ENCODE measurements at regions not wholly inside any gene's neighbourhood (a gene's known extent, or its start where the extent isn't known, plus 50 kb on each side); places are given as distances from the start of the nearest gene placed in this dataset.

DNA sequence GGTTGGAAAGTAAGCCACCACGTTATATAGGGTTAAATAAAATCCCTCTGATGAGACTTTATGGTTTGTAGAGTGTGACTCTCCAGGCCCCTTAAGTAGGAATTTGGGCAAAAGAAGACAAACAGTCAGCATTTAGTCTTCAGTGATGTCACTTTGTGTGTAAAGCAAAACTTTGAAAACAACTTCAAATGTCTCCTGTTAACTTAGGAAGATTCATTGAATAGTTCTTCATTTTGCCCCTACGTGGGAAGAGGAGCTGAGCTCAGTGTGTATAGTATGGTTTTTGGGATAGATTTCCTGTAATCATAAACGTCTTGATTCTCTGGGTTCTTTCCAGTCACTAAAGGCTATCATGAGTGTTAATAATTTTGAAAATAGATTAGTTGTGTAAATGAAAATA lies 101.3 kb downstream of the GADD45G start:
- H3K4me1 ChIP-seq = no peaks in the 10 kb centered on the region
- 38 to 69% methylated on average over 3 of the region's 3 CpGs for WGBS, 2 donors (ENCODE audit: low coverage in 1 of 2)
- TF ChIP-seq POLR2AphosphoS5 (IDR thresholded peaks at IDR 0.05) = no peak
- TF ChIP-seq CTCF (IDR thresholded peaks at IDR 0.05) = no peak
- no peak for TF ChIP-seq POLR2A (IDR thresholded peaks at IDR 0.05)
- TF ChIP-seq EP300 (IDR thresholded peaks at IDR 0.05) = no peak
- no peaks in the 10 kb centered on the region for H3K36me3 ChIP-seq
- no peaks in the 10 kb centered on the region for H3K9me3 ChIP-seq
- no peak overlapping the region for H3K4me3 ChIP-seq
- ATAC-seq = no peak
- H3K27me3 ChIP-seq = no peaks in the 10 kb centered on the region
- H3K27ac ChIP-seq = no peak overlapping the region

GRCh38 chr9:89706731-89707191 lies 101.9 kb downstream of the GADD45G start:
- Histone ChIP-seq H3K27me3 (no peaks in the 10 kb centered on the region), H3K9me3 (no peaks in the 10 kb centered on the region), H3K4me1 (no peaks in the 10 kb centered on the region), H3K36me3 (no peaks in the 10 kb centered on the region), H3K4me3 (no peak overlapping the region), H3K27ac (no peak overlapping the region)
- no peak for ATAC-seq
- 29 to 57% methylated on average over 2 to 3 of the region's 5 CpGs for WGBS, 2 donors (ENCODE audit: low coverage in 1 of 2)
- no peak for TF ChIP-seq CTCF (IDR thresholded peaks at IDR 0.05)
- no peak for TF ChIP-seq EP300 (IDR thresholded peaks at IDR 0.05)
- no peak for TF ChIP-seq POLR2A (IDR thresholded peaks at IDR 0.05)
- TF ChIP-seq POLR2AphosphoS5 (IDR thresholded peaks at IDR 0.05) = no peak

GRCh38 chr9:89710697-89711096 lies 105.9 kb downstream of the GADD45G start:
- H3K4me3 ChIP-seq = no peak overlapping the region
- peaks cover 0 to 11% (median 0%) of the 10 kb centered on the region in 3 donors for H3K4me1 ChIP-seq
- TF ChIP-seq EP300 (IDR thresholded peaks at IDR 0.05) = no peak
- TF ChIP-seq POLR2AphosphoS5 (IDR thresholded peaks at IDR 0.05) = peak; percentile 59
- TF ChIP-seq CTCF (IDR thresholded peaks at IDR 0.05) = no peak
- peak; percentile 48 for ATAC-seq
- no peaks in the 10 kb centered on the region for H3K27me3 ChIP-seq
- H3K36me3 ChIP-seq = no peaks in the 10 kb centered on the region
- H3K27ac ChIP-seq = no peak overlapping the region
- 54 to 65% methylated on average over 4 to 5 of the region's 6 CpGs for WGBS, 2 donors (ENCODE audit: low coverage in 1 of 2)
- H3K9me3 ChIP-seq = no peaks in the 10 kb centered on the region

DNA sequence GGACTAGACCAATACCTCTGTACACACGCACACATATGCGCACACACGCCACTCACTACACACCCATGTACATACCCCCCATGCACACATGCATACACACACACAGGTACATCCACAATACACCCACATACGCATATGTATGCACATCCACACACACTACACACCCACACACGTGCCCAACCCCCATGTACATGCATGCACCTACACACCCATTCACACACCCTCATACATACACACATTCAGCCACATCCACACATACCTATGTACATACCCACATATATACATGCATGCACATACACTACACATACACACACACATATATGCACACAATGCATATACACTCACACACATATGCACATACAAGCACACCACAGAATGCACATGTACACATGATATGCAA lies 107.1 kb downstream of the GADD45G start:
- no peaks in the 10 kb centered on the region for H3K27me3 ChIP-seq
- WGBS, 2 donors (ENCODE audit: low coverage in 1 of 2) = 0 to 40% methylated on average over 2 to 5 of the region's 5 CpGs
- H3K9me3 ChIP-seq = no peaks in the 10 kb centered on the region
- no peak for TF ChIP-seq CTCF (IDR thresholded peaks at IDR 0.05)
- no peak for TF ChIP-seq POLR2A (IDR thresholded peaks at IDR 0.05)
- TF ChIP-seq EP300 (IDR thresholded peaks at IDR 0.05) = no peak
- no peak for TF ChIP-seq POLR2AphosphoS5 (IDR thresholded peaks at IDR 0.05)
- no peaks in the 10 kb centered on the region for H3K36me3 ChIP-seq
- ATAC-seq = no peak
- H3K4me3 ChIP-seq = no peak overlapping the region
- H3K4me1 ChIP-seq = peaks cover 0 to 11% (median 0%) of the 10 kb centered on the region in 3 donors
- no peak overlapping the region for H3K27ac ChIP-seq

DNA sequence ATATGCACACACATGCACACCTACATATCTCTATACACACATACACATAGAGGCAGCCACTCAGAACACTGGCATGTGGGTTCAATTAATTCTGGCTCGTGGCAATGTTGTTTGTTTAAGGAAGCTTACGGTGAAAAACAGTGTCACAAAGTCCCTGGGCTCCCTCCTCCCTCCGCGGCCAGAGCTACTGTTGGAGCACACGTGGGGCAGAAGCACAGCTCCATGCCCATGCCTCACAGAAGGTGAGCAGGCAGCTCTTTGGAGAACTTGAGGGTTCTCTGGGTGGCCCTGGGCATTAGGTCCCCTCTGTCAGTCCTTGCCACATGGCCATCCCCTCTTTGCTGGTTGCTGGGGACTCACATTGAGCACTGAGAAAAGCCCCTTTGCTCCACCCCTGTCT lies 107.5 kb downstream of the GADD45G start:
- Histone ChIP-seq H3K27ac (no peak overlapping the region), H3K9me3 (no peaks in the 10 kb centered on the region), H3K4me1 (peaks cover 0 to 11% (median 0%) of the 10 kb centered on the region in 3 donors), H3K27me3 (no peaks in the 10 kb centered on the region), H3K4me3 (no peak overlapping the region), H3K36me3 (no peaks in the 10 kb centered on the region)
- TF ChIP-seq POLR2AphosphoS5 (IDR thresholded peaks at IDR 0.05) (no peak), POLR2A (IDR thresholded peaks at IDR 0.05) (no peak)
- no peak for ATAC-seq
- WGBS, 2 donors (ENCODE audit: low coverage in 1 of 2) = 63 to 67% methylated on average over 1 to 2 of the region's 5 CpGs

Measured in gastroesophageal sphincter (tissue), 4 donors.